ENCODE measurements at regions not wholly inside any gene's neighbourhood (a gene's known extent, or its start where the extent isn't known, plus 50 kb on each side); places are given as distances from the start of the nearest gene placed in this dataset.

DNA sequence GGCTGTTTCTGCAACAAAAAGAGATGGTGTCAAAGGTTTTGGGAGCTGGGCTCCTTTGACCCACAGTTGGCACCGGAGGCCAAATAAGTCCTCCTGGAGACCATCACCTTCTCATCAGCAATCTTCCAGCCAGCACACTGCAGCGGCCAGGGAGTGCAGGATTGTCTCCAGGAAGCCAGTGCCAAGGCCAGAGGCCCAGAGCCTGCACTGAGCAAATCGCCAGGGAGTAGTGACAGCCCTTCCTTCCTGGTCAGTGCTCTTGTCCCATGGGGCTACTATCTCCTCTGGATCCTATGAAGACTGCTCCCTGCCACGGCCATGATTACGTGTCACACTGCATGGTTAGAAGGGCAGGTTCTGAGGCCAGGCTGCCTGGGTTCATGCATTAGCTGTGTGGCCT, 134.3 kb upstream of the CRHR1 start:
- peak; percentile 14 for DNase-seq (ENCODE audit: low read depth)
- TF ChIP-seq, protein P1, sequence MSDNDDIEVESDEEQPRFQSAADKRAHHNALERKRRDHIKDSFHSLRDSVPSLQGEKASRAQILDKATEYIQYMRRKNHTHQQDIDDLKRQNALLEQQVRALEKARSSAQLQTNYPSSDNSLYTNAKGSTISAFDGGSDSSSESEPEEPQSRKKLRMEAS (IDR thresholded peaks at IDR 0.05; ENCODE audit: low read depth, low read length): no peak
- H3K4me3 ChIP-seq (ENCODE audit: low read depth, low read length): no peak overlapping the region

DNA sequence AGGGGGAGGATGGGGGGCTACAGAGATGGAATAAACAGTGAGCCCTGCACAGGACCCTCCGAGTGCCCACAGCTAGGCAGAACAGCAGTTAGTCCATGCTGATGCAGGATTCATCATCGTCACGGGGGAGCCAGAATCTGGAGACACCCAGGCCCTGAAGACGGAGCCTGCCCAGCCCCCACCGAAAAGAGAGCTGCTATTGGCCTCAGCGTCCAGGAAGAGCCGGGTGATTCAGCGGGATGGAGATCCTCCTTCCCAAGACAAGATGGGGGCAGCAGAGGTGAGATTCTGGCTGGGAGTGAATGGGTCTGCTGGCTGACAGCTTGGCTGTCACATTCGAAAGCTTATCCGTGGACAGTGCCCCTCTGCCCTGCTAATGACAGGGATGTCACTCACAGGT, 133.6 kb upstream of the CRHR1 start:
- TF ChIP-seq, protein P2, sequence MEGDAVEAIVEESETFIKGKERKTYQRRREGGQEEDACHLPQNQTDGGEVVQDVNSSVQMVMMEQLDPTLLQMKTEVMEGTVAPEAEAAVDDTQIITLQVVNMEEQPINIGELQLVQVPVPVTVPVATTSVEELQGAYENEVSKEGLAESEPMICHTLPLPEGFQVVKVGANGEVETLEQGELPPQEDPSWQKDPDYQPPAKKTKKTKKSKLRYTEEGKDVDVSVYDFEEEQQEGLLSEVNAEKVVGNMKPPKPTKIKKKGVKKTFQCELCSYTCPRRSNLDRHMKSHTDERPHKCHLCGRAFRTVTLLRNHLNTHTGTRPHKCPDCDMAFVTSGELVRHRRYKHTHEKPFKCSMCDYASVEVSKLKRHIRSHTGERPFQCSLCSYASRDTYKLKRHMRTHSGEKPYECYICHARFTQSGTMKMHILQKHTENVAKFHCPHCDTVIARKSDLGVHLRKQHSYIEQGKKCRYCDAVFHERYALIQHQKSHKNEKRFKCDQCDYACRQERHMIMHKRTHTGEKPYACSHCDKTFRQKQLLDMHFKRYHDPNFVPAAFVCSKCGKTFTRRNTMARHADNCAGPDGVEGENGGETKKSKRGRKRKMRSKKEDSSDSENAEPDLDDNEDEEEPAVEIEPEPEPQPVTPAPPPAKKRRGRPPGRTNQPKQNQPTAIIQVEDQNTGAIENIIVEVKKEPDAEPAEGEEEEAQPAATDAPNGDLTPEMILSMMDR (IDR thresholded peaks at IDR 0.05; ENCODE audit: low read depth, low read length): no peak
- TF ChIP-seq MYC (IDR thresholded peaks at IDR 0.05; ENCODE audit: low read depth, low read length): no peak
- DNase-seq (ENCODE audit: low read depth): no peak

DNA sequence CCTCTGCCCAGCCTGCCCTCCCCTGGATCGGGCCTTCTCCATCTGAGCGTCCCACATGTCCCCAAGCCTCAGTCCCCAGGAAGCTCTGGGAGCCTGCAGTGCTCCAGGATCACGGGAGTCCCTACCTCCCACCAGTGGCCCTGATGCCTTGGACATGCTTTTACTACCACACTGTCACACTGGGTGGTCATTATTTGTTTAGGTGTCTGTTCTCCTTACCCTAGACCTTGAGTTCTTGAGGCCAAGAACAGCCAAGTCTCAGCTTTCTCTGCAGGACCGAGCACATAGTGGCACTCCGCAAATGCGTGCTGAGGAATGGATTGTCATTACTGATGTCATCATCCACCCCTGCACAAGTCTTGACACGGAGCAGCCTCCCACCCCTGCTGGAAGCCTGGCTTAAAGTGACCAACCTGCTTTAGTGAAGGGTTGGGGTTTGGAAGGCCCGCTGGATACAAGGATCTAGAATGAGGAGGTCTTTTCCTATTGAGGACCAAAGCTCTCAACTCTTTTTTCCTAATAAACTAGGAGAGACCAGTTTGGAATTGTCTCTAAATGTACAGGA, 132.9 kb upstream of the CRHR1 start:
- TF ChIP-seq, protein P2 (IDR thresholded peaks at IDR 0.05; ENCODE audit: low read depth, low read length): no peak
- TF ChIP-seq MYC (IDR thresholded peaks at IDR 0.05; ENCODE audit: low read depth, low read length) (no peak), POLR2A (IDR thresholded peaks at IDR 0.05; ENCODE audit: extremely low read depth, insufficient read length) (no peak)
- TF ChIP-seq, protein P1 (IDR thresholded peaks at IDR 0.05; ENCODE audit: low read depth, low read length): no peak
- H3K4me3 ChIP-seq (ENCODE audit: low read depth, low read length): no peak overlapping the region
- DNase-seq (ENCODE audit: low read depth): no peak

More for the DNA sequence above, 133.6 kb upstream of the CRHR1 start:
- H3K4me3 ChIP-seq (ENCODE audit: low read depth, low read length): no peak overlapping the region

DNA sequence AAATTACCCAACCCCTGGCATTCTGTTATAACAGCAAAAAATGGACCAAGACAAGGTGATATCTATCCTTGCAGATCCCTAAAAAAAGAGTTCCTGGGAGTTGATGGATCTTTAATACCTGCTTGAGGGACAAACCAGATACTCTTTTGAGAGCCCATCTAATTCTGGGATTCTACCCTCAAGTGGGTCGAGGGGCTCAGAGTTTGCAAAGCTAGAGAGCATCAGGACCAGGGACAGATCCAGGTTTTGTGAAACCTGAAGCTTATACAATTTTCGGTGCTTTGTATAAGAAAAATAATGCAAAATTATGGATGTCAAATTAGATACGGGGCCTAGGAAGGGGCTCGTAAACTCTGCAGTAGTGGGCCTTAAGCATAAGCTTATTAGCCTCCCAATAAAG, 130.5 kb upstream of the CRHR1 start:
- H3K4me3 ChIP-seq (ENCODE audit: low read depth, low read length): no peak overlapping the region
- no peak for DNase-seq (ENCODE audit: low read depth)
- TF ChIP-seq, protein P1 (IDR thresholded peaks at IDR 0.05; ENCODE audit: low read depth, low read length): no peak
- TF ChIP-seq POLR2A (IDR thresholded peaks at IDR 0.05; ENCODE audit: extremely low read depth, insufficient read length) (no peak), MYC (IDR thresholded peaks at IDR 0.05; ENCODE audit: low read depth, low read length) (no peak)
- TF ChIP-seq, protein P2 (IDR thresholded peaks at IDR 0.05; ENCODE audit: low read depth, low read length): no peak

DNA sequence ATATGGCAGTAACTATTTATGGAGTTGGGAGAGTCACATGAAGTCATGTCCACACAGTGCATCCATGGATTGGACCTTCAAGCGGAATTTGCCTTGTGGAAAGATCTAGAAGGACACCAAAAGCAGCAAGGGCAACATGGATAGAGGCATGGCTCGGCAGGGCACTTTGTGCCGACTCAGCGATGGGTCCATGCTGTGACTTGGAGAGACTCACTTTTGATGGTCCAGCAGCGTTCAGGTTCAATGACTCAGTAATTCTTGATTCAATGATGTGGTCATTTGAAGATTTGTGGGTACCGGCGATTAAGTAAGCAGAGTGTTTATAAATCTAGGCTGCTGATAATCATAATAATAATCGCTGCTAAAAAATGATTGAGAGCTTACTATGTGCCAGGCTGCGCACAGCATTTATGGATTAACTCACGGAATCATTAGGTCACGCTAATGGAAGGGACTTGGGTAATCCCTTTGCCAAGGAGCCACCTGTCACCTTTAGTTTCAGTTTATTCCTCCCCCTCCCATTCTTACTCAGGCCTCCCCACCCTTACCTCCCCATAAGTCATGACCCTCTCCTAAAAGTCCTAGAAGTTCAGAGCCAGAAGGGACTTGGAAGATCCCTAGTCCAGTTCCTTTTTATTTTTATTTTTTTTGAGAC, 127.5 kb upstream of the CRHR1 start:
- TF ChIP-seq POLR2A (IDR thresholded peaks at IDR 0.05; ENCODE audit: extremely low read depth, insufficient read length) (no peak), MYC (IDR thresholded peaks at IDR 0.05; ENCODE audit: low read depth, low read length) (no peak)
- TF ChIP-seq, protein P2 (IDR thresholded peaks at IDR 0.05; ENCODE audit: low read depth, low read length): no peak
- TF ChIP-seq, protein P1 (IDR thresholded peaks at IDR 0.05; ENCODE audit: low read depth, low read length): no peak
- no peak for DNase-seq (ENCODE audit: low read depth)
- H3K4me3 ChIP-seq (ENCODE audit: low read depth, low read length): no peak overlapping the region

DNA sequence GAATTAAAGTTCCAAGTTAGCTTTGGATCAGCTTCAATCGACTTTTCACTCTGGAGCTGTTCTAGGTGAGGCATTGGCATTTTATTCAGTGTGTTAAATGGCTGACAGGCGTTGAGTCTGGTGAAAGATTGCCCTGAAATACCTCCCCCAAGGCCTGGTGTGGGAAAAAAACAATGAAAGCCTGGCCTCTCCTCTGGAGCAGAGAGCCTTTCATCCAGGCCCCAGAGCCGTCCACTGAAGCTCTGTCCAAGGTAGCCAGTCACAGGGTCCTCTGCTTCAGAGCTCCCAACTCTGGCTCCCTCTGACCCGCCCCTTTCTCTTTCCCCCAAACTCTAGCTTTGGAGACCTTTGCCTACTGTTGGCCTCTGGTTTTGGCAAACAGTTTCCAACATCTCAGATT, 123.6 kb upstream of the CRHR1 start:
- TF ChIP-seq, protein P1 (IDR thresholded peaks at IDR 0.05; ENCODE audit: low read depth, low read length): no peak
- TF ChIP-seq, protein P2 (IDR thresholded peaks at IDR 0.05; ENCODE audit: low read depth, low read length): no peak
- no peak for TF ChIP-seq MYC (IDR thresholded peaks at IDR 0.05; ENCODE audit: low read depth, low read length)
- no peak for TF ChIP-seq POLR2A (IDR thresholded peaks at IDR 0.05; ENCODE audit: extremely low read depth, insufficient read length)
- no peak for DNase-seq (ENCODE audit: low read depth)
- H3K4me3 ChIP-seq (ENCODE audit: low read depth, low read length): no peak overlapping the region
